ENCODE measurements at regions not wholly inside any gene's neighbourhood (a gene's known extent, or its start where the extent isn't known, plus 50 kb on each side); places are given as distances from the start of the nearest gene placed in this dataset.
A peak's percentile ranks its signal among the peaks of the same experiment; 100 is the strongest.

DNA sequence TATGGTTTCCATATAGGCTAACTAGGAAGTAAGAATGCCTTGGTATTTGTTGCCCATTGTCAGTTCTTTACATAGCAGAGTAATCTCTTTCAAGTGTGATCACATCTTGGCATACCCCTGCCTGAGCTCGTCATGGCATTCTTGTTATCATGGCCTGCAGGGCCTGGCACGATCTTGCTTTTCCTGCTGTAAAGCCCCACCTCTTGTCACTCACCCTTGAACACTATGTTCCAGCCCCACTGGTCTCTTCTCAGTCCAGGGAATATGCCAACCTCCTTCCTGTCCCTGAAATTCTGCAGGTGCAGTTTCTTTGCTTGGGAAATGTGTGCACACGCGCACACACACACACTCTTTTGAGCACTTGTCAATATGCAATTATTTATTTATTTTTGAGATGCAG, 250.2 kb upstream of the DMRT1 start:
- DNase-seq, result no peak
- peak overlapping the region; percentile 72 for H3K4me3 ChIP-seq (ENCODE audit: low read length)
- WGBS, 2 experiments (ENCODE audit: insufficient coverage in 1 of 2, insufficient read length in 1 of 2), result 60 to 82% methylated on average over 1 to 4 of the region's 4 CpGs
- Mint-ChIP-seq H3K9me3 (peaks cover 50% of the 10 kb centered on the region), H3K27me3 (ENCODE audit: insufficient read depth) (no peaks in the 10 kb centered on the region), H3K4me3 (peak overlapping the region; percentile 26), H3K36me3 (ENCODE audit: low read depth) (peaks cover 32% of the 10 kb centered on the region), H3K4me1 (peaks cover 17% of the 10 kb centered on the region), H3K27ac (peak overlapping the region; percentile 76)
- peaks cover 35% of the 10 kb centered on the region for H3K9me3 ChIP-seq (ENCODE audit: control insufficient read depth, low read length)
- no peak overlapping the region for H3K27ac ChIP-seq (ENCODE audit: low read depth, low read length)
- H3K9ac ChIP-seq (ENCODE audit: extremely low read depth, low read length, poor library complexity, severe bottlenecking), result no peak overlapping the region
- TF ChIP-seq, protein P1, sequence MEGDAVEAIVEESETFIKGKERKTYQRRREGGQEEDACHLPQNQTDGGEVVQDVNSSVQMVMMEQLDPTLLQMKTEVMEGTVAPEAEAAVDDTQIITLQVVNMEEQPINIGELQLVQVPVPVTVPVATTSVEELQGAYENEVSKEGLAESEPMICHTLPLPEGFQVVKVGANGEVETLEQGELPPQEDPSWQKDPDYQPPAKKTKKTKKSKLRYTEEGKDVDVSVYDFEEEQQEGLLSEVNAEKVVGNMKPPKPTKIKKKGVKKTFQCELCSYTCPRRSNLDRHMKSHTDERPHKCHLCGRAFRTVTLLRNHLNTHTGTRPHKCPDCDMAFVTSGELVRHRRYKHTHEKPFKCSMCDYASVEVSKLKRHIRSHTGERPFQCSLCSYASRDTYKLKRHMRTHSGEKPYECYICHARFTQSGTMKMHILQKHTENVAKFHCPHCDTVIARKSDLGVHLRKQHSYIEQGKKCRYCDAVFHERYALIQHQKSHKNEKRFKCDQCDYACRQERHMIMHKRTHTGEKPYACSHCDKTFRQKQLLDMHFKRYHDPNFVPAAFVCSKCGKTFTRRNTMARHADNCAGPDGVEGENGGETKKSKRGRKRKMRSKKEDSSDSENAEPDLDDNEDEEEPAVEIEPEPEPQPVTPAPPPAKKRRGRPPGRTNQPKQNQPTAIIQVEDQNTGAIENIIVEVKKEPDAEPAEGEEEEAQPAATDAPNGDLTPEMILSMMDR (conservative IDR thresholded peaks at IDR 0.05), result no peak
- no peaks in the 10 kb centered on the region for H3K27me3 ChIP-seq (ENCODE audit: control insufficient read depth, insufficient read depth, low read length, poor library complexity, severe bottlenecking)
- H3K4me1 ChIP-seq (ENCODE audit: control insufficient read depth, insufficient read depth, low read length), result peaks cover 5% of the 10 kb centered on the region
- H3K36me3 ChIP-seq (ENCODE audit: control insufficient read depth, insufficient read depth, low read length), result peaks cover 17% of the 10 kb centered on the region

DNA sequence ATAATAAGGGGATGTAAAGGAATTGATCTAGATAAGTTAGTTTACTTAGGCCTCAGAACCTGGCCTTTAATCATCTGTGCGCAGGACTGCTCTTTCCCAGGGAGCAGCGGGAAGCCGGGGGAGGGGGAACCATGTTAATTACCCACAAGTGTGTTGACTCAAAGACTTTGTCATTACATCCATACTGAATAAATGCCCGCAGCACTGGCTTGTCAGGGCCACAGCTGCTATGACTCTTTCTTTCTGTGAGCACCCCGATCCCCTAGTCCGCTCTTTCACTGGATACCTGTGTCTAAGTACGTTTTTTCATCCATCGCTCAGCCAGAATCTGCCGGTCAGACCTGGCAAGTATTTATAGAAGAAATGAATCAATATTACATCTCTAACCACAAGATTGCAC, 249.3 kb upstream of the DMRT1 start:
- peaks cover 50% of the 10 kb centered on the region for H3K9me3 Mint-ChIP-seq
- Histone ChIP-seq H3K27me3 (ENCODE audit: control insufficient read depth, insufficient read depth, low read length, poor library complexity, severe bottlenecking) (no peaks in the 10 kb centered on the region), H3K27ac (ENCODE audit: low read depth, low read length) (no peak overlapping the region), H3K9ac (ENCODE audit: extremely low read depth, low read length, poor library complexity, severe bottlenecking) (no peak overlapping the region), H3K9me3 (ENCODE audit: control insufficient read depth, low read length) (peaks cover 35% of the 10 kb centered on the region), H3K4me3 (ENCODE audit: low read length) (peak overlapping the region; percentile 72), H3K4me1 (ENCODE audit: control insufficient read depth, insufficient read depth, low read length) (peaks cover 5% of the 10 kb centered on the region), H3K36me3 (ENCODE audit: control insufficient read depth, insufficient read depth, low read length) (peaks cover 17% of the 10 kb centered on the region)
- peaks cover 35% of the 10 kb centered on the region for H3K36me3 Mint-ChIP-seq (ENCODE audit: low read depth)
- WGBS, 2 experiments (ENCODE audit: insufficient coverage in 1 of 2, insufficient read length in 1 of 2), result 76 to 85% methylated on average over 6 to 9 of the region's 9 CpGs
- DNase-seq, result peak; percentile 77
- no peak overlapping the region for H3K27ac Mint-ChIP-seq
- H3K4me3 Mint-ChIP-seq, result no peak overlapping the region
- TF ChIP-seq, protein P1 (conservative IDR thresholded peaks at IDR 0.05), result no peak
- peaks cover 17% of the 10 kb centered on the region for H3K4me1 Mint-ChIP-seq
- no peaks in the 10 kb centered on the region for H3K27me3 Mint-ChIP-seq (ENCODE audit: insufficient read depth)

DNA sequence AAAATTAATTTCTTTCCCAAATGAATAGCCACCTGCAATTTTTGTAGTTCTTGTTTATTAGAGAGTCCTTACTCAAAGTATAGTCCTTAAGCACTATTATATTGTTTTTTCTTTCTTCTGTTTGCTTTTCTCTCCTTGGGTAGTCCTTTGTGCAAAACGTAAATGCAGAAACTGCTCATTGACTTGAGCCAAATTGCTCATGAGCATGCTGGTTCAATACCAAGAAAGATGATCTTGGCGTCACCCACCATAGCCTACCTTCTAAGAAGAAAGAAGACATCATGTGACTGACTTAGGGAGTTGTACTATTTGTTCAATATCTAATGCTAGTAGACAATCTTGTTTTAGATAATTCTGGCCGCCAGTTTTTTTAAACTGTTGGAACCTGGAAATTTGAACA, 248.8 kb upstream of the DMRT1 start:
- no peak overlapping the region for H3K27ac ChIP-seq (ENCODE audit: low read depth, low read length)
- peaks cover 35% of the 10 kb centered on the region for H3K36me3 Mint-ChIP-seq (ENCODE audit: low read depth)
- no peak overlapping the region for H3K4me3 Mint-ChIP-seq

More for the DNA sequence above, 248.8 kb upstream of the DMRT1 start:
- TF ChIP-seq, protein P1 (conservative IDR thresholded peaks at IDR 0.05), result no peak
- H3K4me1 ChIP-seq (ENCODE audit: control insufficient read depth, insufficient read depth, low read length), result peaks cover 5% of the 10 kb centered on the region
- Mint-ChIP-seq H3K27me3 (ENCODE audit: insufficient read depth) (no peaks in the 10 kb centered on the region), H3K4me1 (peaks cover 17% of the 10 kb centered on the region), H3K9me3 (peaks cover 50% of the 10 kb centered on the region), H3K27ac (no peak overlapping the region)
- peaks cover 17% of the 10 kb centered on the region for H3K36me3 ChIP-seq (ENCODE audit: control insufficient read depth, insufficient read depth, low read length)
- DNase-seq, result no peak
- 93 to 100% methylated on average over 1 to 3 of the region's 3 CpGs for WGBS, 2 experiments (ENCODE audit: insufficient coverage in 1 of 2, insufficient read length in 1 of 2)
- no peak overlapping the region for H3K9ac ChIP-seq (ENCODE audit: extremely low read depth, low read length, poor library complexity, severe bottlenecking)
- peak overlapping the region; percentile 72 for H3K4me3 ChIP-seq (ENCODE audit: low read length)
- H3K9me3 ChIP-seq (ENCODE audit: control insufficient read depth, low read length), result peaks cover 35% of the 10 kb centered on the region
- H3K27me3 ChIP-seq (ENCODE audit: control insufficient read depth, insufficient read depth, low read length, poor library complexity, severe bottlenecking), result no peaks in the 10 kb centered on the region
